Hematopoietic multipotent progenitor cell treated with erythropoietin and hydrocortisone succinate and interleukin-3 and kit ligand, for 17 days (in vitro differentiated cells): ENCODE measurements at regions not wholly inside any gene's neighbourhood (a gene's known extent, or its start where the extent isn't known, plus 50 kb on each side); places are given as distances from the start of the nearest gene placed in this dataset.

Experiments
- DNase-seq: peaks from one replicate; pipeline ENCODE4 v3.0.0-alpha.2; 2015; ENCODE audit warnings: low spot score

DNA sequence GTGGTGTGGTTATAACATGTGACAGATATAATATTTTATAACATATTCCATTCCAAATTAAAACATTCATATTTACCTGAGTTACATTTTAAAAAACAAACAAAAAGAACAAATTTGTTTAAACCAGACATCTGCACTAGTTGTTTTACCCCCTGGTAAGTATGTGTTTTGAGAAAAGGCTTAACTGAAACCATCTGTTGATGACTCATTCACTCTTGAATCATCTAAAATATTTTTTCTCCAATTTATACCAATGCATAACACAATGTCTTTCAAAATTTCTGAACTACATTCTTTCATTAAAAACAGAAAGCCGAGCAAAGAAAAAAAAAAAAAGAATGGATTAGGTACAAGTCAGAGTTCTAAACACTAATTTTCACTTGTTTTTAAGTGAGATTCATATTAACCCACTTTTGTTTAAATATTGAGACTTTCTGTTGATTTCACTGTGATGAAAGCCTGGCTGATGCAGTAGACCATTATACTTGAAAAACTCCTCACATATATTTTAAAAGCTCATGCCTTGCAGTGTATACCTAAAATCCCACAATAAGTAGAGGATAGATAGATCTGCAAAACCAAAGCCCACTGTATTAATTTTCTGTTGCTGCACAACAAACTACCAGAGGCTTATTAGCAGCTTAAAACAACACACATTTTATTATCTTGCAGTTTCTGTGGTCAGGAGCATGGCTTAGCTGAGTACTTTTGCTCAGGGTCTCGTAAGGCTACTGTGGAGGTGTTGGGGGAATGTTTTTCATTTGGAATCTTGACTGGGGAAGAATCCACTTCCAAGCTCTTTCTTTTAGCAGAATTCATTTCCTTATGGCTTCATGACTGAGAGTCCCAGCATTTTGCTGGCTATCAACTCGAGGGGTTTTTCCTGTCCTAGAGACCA is 221.5 kb downstream of the PCDH18 start:
- no peak for DNase-seq

DNA sequence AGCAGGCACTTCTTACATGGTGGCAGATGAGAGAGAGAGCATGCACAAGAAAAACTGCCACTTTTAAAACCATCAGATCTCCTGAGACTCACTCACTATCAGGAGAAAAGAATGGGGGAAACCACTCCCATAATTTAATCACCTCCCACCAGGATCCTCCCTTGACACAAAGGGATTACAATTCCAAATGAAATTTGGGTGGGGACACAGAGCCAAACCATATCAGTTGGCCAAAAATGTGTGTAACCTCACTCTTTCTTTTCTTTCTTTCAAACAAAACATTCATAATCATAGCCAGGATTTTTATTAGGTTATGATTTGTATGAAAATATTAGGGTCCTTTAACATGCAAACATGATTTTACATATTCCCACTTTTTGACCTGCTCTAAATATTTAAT is 222.1 kb downstream of the PCDH18 start:
- DNase-seq = no peak

DNA sequence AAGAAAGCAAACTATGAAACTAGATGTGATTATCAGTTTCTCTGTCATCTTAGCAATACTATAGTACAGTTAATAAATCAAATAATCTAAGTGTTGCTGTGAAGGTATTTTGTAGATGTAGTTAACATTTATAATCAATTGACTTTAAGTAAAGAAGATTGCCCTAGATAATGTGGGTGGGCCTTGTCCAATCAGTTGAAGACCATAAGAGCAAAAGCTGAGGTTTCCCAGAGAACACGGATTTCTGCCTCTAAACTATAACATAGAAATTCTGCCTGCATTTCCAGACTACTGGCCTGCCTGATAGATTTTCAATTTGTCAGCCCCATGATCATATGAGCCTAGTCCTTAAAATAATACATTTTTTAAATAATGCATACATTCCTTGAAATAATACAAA is 222.9 kb downstream of the PCDH18 start:
- no peak for DNase-seq

DNA sequence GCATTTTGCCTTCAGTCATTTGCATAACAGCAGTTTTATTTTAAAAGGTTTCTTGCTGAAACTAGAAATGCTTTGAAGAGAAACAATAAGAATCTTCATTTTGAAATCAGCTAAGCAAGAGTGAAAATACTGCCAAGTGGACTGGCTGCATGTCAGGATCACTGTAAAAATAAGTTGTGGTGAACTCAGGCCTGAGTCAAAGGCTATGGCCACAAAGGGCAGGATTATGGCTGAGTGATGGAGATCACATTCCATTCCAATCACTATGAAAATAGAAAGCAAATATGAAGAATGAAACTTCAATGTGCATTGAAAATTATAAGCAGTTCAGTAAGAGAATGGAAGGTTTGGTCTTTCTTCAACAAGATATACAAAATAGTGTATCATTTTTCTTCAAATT is 224.5 kb downstream of the PCDH18 start:
- DNase-seq = no peak

DNA sequence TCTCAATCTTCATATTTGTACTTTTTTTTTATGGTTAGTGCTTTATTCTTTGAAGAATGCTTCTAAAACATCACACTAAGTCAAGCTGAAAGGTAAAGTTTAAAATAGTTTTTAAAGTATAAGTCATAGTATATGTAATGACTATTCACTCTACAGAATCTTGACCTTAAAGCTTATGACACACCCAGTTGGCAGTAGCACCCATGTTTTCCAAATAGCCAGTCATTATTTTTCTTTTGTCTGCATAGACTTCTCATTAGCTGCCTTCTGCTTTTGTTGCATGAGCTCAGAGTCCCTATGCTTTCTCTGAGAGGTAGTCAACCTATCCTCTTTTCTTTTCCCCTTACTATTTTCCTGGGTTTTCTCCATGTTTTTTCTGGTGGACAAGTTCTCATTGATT is 231.5 kb downstream of the PCDH18 start:
- DNase-seq = no peak

DNA sequence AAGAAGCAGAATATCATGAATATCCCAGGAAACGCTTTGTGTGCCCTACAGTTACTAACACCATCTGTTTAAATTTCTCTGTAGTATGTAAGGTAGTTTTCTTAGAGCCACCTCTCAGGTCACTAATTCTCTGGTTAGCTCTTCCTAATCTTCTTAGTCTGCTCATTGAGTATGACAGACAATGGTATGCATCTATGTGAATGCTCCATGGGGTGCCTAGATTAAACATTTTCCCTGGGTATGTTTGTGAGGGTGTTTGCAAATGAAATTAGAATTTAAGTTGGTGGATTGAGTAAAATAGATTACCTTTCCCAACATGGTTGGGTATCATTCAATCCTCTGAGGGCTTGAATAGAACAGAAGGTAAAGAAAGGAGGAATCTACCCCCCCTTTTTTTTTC is 233.0 kb downstream of the PCDH18 start:
- DNase-seq = no peak

DNA sequence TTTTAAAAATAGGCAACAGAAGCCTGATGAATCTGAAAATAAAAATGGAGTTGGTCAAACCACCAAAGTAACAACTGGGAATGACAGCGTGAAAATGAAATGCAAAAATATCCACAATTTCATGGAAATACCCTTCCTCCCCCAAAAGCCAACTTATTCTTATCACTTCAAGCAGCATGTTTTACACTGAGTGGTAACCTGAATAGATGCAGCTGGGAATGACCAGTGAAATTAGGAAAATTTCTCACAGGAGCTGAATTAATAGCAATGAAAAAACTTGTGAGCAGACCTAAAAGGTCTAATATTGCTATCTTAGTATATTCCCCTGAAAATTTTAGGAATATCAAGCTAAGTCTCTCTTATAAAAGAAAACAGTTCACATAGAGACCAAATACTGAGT is 239.0 kb downstream of the PCDH18 start:
- DNase-seq = no peak

DNA sequence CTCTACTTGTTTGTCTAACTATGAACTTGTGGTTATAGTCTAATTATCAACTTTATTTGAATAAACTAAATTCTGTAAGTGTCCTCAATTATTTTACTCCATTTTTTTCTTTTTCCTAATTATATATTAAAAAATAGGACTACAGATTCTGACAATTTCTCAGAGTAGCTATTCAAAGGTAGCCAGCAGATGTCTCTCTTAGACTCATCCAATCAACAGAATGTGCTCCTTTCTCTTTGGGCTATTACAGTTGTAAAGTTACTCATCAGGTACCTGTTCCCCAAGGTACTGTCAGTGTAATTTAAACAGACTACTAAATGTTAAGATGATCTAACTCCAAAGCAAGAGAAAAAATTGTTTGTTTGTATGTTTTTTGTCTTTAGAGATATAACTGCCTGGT is 248.6 kb downstream of the PCDH18 start:
- DNase-seq = no peak

DNA sequence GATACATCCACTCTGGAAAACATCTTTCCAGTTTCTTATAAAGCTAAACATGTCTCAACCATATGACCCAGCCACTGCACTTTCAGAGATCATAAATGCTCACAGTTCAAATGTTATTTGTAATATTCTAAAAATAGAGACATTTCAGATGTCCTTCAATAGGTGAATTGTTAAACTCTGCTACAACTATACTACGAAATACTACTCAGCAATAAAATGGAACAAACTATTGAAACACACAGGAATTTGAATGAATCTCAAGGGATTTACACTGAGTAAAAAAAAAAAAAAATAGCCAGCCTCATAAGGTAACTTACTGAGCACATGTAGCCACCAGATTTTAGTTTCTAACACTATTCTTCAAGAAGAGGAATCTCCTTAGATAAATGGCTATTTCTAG is 253.9 kb downstream of the PCDH18 start:
- DNase-seq = no peak

DNA sequence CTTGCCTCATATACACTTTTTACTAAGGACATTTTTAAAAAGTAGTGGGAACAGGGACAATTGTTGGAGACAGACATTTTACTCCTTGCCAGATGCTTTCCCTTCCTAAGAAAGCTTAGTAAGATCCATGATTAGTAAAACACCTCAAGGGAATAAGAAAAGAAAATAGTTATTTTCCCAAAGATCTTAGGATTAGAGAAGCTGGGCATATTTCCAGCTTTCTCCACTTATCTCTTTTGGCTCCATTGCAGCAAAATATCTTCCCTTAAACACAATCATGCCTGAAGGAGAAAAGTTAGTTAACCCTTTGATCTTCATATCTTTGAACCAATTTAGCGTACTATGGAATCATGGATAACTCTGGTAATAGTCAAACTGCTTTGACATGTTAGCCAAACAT is 257.9 kb downstream of the PCDH18 start:
- DNase-seq = no peak

DNA sequence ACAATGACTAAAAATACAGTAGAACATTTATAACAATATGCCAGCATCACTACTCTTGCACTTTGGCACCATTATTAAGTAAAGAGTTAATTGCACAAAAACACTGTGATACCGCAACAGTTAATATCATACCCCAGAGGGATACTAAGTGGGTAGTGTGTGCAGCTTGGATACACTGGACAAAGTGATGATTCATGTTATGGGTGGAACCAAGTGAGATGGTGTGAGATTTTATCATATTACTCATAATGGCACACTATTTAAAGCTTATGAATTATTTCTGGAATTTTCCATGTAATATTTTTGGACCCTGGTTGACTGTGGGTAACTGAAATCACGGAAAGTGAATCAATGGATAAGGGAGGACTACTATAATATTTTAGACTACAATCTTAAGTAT is 265.3 kb downstream of the PCDH18 start:
- DNase-seq = no peak

DNA sequence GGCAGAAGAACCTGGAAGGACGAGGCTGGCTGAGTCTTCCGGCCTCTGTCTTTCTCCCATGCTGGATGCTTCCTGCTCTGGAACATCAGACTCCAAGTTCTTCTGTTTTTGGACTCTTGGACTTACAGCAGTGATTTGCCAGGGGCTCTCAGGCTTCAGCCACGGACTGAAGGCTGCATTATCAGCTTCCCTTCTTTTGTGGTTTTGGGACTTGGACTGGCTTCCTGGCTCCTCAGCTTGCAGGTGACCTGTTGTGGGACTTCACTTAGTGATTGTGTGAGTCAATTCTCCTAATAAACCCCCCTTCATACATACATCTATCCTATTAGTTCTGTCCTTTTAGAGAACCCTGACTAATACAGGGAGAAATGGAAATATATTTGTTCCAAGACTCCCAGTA is 265.8 kb downstream of the PCDH18 start:
- no peak for DNase-seq

DNA sequence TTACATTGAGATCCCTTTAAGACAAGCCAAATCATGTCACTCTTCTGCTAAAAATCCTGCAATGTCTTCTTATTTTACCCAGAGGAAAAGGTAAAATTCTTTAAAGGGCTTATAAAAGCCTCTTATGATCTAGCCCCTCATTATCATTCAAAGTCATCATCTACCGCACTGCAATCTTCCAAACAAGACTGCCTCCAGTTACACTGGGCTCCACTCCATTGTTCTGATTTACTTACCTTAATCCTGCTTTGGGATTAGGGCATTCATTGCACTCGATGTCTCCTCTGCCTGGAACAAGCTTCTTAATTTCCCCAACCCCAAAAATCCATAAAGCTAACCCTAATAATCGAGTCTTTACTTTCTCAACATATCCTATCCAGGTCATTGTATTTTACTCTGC is 269.1 kb downstream of the PCDH18 start:
- no peak for DNase-seq

DNA sequence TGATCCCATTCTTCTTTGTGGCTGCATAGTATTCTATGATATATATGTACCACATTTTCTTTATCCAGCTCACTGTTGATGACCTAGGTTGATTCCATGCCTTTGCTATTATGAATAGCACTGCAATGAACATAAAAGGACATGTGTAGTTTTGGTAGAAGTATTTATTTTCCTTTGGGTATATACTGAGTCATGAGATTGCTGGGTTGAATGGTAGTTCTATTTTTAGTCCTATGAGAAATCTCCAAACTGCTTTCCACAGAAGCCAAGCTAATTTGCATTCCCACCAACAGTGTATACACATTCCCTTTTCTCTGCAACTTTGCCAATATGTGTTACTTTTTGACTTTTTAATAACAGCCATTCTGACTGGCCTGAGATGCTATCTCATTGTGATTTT is 278.3 kb downstream of the PCDH18 start:
- no peak for DNase-seq

DNA sequence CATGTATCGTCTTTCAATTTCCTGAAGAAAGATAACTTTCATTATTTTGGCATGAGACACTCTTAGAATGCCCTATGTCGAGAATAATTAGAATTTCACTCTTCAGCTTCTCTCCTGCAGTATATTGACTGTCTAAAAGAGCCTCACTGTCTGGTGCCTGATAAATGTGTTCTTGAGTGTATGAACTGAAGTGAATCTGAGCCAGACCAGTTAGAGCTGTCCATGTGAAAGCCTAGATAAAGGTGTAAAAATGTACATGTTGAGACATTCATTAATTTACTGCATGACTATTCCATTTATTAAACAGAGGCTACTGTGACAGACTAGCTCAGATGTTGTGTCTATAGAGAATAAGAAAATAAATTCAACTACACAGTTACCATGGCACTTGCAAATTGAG is 283.2 kb downstream of the PCDH18 start:
- no peak for DNase-seq

DNA sequence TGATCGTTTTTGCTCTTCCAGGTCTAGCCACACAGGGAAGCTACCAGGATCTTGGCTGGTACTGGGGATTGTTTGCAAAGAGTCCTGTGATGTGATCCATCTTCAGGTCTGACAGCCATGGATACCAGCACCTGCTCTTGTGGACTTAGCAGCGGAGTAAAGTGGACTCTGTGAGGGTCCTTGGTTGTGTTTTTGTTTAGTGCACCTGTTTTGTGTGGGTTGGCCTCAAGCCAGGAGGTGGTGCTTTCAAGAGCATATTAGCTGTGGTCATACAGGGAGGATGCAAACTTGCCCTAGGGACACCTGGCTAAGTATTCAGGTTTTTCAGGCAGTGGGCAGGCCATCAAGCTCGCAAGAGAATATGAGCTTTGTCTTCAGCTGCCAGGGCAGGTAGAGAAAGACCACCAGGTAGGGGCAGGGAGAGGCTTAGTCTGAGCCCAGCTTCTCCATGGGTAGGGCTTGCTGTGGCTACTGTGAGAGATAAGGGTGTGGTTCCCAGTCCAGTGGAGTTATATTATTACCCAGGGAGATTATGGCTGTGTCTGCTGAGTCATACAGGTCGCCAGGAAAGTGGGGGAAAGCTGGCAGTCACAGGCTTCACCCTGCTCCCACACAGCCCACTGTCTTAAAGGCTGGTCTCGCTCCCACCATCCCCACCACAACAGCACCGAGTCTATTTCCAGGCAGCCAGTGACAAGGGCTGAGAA is 293.7 kb downstream of the PCDH18 start:
- DNase-seq = no peak

DNA sequence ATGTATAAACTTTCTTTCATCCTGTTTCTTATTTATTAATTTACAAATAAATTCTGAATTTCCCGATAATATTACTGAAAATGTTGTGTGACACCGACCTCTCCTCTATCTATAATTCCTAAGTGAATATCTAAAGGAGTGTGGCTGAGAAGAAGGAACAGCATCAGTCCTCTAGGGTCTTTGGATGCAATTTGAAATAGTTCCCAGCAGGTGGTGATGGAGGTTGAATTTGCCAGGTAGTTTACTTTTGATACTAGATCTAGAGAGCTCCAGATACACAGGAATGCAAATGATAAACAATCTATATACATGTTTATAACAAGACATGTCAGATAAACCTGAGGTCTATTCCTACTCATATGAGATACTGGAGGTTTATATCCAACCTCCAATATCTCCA is 305.4 kb downstream of the PCDH18 start:
- DNase-seq = no peak

DNA sequence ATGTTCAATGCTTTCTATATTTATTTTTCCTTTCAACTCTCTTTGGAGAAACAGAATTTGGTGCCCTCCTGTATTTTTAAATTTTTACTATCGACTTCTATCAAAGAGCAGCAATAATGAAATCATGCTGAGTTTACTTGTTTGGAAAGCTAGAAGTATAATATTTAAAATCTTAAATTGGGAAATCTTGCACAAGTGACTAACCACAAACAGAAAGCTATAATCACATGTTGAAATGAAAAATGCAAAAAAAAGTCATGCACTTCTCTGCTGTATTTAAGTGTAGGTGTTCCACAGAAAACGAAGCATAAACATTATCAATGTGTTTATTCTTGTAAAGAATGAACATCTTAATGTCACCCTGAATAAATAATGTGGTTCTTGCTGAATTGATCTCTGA is 306.1 kb downstream of the PCDH18 start:
- no peak for DNase-seq

DNA sequence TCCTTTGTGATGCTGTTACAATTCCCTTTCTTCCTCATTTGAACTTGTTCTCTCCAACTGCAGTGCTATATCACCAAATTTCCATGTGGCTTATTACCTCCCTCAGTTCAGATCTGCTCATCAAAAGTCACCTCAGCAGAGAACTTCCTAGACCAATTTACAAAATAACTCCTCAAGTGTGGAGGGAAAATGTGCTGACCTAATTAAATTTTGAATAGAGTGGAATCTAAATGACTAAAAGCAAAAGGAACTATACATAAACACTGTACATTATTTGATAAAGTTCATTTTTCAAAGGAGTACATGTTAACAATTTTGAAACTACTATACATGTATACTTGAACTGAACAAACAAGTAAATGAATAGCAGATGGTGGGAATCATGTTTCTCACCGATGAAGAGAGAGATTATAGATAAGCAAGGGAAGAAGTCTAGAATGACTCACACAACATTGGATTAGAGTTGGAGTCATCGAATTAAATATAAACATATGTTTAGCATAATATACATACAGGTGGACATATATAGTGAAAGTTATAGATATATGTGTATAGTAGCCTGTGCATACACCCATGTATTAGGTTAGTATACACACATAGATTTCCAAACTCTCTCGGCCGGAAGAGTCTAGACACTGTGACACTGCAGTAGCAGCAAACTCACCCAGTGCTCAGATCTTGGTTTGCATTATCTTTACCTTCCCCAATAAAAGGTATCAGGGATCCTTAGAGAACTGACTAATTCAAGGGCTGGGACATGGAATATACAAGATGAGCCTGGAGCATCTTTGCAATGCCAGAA is 318.7 kb downstream of the PCDH18 start:
- no peak for DNase-seq

DNA sequence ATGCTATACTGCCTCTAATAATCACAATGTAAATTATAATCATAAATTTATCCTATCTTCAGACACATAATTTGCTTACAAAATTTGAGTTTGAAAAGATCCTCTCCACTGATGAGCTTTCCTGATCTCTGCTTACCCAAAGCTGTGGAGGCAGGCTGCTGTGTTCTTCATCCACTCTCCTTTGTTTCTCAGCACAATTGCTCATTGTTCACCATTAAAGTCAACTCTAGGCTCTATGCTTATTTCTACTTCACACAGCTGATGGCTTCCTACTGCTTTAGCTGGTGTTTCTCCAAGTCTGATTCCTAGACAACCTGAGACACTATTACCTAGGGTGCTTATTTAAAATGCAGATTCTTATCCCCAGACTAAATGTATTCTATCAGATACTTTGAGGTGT is 319.7 kb downstream of the PCDH18 start:
- DNase-seq = no peak

DNA sequence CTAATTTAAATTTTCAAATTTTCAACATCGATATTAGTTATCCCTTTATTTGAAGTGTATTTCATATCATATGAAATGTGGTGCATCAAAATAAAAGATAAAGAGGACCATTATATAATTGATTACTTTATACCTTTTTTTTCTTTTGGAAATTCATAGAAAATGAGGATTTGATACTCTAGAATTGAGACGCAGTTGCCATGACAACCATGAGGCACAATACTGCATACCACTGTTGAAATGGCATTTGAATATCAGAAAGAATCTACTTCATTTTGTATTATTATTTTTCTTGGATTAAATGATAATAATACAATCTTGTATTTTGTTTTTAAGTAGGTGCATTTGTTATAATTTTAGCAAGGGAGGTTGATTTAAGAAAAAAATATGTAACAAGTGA is 323.1 kb downstream of the PCDH18 start:
- no peak for DNase-seq

DNA sequence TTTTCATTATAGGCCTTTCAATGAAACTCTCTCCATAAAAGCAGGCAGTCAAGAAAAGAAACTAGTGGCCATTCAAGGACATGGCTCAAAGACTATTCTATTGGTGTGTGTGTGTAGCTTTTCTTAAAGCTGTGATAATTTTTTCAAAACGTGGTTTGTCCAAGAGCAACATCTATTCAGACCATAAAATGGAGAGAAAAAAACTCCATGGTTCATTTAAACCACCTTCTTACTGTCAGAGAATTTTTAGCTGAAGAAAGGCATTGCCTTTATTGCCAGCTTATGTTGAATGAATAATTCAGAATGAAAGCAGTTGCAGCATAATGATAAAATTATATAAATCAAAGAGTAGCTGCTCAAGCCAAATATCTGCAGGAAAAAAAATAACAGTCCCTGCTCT is 325.5 kb downstream of the PCDH18 start:
- DNase-seq = no peak

DNA sequence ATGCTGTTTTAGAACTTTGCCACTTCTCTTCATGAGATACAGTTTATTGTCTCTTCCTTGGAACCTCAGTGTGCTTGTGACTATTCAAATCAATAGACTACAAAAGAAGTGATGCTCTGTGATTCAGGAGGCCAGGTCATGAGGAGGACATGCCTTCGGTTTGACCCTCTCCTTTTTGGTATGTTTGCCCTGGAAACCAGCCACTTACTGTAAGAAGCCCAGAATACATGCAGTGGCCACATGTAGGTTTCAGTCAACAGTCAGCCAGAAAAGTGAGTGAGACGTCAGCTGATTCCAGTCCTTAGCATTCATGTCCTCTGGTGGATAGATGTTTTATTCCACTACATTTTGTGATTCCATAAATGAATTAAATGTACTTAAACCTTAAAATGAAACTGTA is 328.7 kb downstream of the PCDH18 start:
- no peak for DNase-seq
